Activated CD4-positive, CD25-positive, alpha-beta regulatory T cell treated with anti-CD3 and anti-CD28 coated beads, Interleukin-2, amount 50 U/mL, for 16 hours (primary cell): ENCODE measurements at regions not wholly inside any gene's neighbourhood (a gene's known extent, or its start where the extent isn't known, plus 50 kb on each side); places are given as distances from the start of the nearest gene placed in this dataset.

Experiments
- DNase-seq: peaks from one replicate; pipeline ENCODE4 v3.0.0-alpha.2; 2020; ENCODE audit warnings: low read depth, low spot score

DNA sequence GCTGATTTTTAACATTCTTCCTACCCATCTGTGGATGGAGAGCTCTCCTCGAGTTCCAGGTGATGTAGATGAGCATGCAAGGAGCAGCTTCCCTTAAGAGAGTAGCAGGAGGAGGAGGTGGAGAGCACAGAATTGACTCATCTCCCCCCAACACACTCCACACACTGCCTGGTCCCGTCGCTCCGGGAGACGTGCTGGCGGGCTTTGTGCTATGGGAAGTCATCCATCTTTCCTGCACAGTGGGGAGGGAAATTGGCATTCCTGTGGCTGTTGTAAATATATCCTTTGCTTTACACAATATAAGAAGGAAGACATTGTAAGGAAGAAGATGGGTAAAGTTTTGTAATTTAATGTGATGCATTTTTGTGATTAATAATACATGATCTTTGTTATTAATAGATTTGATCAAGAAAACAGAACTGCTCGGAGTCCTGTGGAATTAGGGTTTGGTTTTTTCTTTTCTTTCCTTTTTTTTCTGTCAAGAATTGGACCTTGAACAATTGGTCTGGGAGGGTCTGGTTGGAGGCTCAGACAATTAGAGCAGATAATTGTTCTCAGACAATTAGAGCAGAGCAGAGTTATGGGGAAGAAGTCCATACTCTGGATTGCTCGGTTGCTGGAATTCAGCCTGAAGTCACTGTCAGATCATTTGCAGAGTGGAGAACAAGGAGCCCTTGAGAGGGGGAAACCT lies 297.8 kb downstream of the GADD45G start:
- no peak for DNase-seq

DNA sequence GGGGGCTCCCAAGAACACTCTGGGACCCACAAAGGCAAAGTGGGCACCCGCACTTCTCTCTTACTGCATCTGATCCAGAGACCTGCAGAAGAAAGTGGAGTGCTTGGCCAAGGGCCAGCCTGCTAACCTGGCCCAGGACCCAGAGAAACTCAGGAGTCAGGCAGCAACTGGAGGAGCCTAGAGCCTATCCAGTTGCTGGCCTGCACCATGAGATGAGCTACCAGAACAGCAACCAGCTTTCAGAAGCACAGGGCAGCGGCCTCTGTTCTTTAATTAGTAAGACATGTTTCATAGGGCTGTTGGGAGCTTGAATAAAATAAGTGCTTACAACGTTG lies 298.3 kb downstream of the GADD45G start:
- no peak for DNase-seq

DNA sequence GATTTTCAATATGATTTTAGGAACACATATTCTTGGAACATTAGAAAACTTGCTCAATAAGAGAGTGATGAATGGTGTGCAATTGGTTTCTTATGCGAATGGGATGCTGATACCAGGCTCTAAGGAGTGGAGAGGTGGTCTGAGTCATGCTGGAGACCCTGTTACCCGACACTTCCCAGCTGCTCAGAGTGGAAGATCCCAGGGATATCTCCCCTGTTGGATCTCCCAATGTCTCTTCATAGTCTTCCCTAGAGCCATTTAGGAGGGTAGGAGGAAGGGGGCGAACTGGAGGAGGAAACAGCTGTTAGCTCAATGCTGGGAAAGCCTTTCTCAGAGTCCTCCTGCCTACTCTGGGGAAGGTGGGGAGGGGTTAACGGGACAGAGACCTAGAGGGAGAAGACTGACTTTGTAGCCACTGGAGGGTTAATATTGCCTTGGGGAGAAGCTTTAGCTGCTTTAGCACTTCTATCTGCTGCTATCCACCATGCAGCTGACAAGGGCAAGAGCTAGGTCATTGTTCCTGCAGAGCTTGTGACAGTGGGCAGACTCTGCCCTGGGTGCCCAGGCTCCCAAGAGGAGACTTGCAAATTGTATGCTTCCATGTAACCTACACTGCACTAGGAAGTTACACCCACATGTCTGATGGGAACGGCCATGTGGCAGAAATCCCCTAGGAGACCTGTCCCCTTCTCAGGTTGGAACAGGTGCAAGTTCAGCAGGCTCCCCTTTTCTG lies 301.0 kb downstream of the GADD45G start:
- DNase-seq: no peak

DNA sequence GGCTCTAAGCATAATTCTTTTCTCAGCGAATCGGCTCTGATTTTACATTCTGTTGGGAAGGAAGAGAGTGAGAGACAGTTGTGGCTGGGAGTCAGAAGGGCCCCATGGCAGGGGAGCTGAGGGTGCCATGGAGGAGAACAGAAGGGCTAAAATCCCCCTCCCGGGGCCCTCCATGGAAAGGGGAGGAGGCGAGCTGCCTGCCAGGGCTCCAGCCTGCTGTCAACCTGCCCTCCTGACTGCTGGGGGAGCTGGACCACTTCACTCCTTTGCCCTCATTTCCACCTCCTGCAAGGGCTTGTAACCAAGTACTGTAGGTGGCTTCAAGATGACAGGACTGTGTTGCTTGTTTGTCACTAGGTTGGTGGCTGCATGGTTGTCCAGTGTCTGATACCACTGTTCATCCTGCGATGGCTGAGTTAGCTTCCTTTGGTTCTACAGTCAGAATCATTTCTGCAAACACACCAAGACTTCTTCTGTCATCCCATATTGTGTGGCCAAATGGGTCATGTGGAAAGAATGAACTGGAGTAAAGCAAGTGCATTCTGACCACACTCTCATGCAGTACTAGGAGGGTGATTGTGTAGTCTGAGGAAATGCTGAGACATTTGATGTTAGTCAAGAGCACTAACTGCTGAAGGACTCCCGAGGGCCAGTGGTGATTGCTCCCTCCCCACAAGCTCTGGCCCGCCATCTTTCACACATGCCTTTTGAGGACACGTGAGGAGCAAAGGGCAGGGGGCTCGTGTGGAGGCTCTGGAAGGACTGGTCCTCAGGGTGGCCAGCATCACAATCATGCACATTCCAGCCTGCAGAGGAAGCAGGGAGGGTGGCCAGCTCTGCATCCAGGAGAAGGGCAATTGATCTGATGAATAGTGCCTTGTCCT lies 307.2 kb downstream of the GADD45G start:
- DNase-seq: no peak

DNA sequence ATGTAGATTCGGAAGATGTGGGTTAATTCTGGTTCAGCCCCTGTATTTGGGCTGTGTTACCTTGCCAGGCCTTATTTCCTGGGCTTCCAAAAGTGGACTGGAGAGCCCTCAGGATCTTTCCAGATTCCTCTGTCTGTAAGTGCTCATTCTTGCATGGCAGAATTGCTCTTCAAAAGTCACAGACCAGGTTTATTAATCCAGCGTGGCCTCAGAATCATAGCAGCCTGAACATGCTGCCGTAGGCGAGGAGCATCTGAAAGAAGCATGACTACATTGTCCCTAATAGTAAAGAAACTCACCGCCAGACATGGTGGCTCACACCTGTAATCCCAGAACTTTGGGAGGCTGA lies 307.8 kb downstream of the GADD45G start:
- DNase-seq: no peak

DNA sequence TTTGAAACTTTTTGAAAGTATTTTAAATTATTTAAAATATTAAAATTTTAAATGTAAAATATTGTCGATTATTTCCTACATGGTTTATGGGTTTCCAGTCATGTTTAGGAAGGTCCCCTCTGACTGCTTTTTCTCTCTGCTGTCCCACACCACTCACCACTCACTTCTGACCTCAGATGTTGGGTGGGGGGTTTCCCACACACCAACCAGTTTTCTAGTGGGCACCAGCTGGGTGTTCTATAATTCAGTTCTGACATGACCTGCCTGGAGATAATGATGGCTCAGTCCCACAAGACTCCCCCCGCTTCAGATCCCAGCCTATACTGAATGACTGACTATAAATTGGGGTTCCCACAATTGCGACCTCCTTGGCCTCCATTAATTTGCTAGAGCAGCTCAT lies 310.4 kb downstream of the GADD45G start:
- no peak for DNase-seq

DNA sequence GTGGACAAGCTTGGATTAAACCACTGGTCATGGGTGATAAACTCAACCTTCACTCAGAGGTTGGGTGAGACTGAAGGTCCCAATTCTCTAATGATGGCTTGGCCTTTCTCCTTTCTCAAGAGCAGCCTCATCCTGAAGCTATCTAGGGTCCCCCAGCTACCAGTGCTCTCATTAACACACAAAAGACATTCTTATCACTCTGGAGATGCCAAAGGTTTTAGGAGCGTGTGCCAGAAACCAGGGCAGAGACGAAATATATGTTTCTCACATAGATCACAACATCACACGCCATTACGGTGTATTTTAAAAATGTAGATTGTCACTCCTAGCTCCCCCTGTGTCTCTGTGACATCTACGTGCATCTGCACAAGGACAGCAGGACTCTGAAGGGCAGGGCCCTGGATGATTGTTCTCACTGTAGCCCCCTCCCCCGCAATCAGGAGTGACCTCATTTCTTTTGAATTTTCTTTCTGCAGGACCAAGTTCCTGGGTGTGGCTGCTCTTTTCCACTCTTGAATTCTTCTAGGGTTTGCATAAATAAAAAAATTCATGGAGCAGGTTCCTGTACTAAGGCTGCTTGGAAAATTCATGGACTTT lies 311.3 kb downstream of the GADD45G start:
- DNase-seq: no peak

DNA sequence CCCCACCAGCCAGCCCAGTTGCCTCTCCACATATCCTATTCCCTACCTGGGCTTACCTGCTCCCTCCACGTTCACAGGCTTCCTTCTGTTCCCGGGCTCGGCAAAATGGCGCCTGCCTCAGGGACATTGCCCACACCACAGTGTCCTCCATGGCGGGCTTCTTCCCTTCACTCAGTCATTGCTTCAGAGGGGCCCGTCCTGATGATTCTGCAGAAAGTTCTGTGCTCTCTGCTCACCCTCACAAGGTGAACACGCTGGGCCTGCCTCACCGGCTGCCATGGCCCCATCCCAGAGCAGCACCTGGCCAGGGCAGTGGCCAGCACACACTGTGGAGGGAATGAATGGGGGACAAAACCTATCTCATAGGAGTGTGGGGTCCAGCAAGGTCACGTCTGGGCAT lies 313.0 kb downstream of the GADD45G start:
- DNase-seq: no peak

DNA sequence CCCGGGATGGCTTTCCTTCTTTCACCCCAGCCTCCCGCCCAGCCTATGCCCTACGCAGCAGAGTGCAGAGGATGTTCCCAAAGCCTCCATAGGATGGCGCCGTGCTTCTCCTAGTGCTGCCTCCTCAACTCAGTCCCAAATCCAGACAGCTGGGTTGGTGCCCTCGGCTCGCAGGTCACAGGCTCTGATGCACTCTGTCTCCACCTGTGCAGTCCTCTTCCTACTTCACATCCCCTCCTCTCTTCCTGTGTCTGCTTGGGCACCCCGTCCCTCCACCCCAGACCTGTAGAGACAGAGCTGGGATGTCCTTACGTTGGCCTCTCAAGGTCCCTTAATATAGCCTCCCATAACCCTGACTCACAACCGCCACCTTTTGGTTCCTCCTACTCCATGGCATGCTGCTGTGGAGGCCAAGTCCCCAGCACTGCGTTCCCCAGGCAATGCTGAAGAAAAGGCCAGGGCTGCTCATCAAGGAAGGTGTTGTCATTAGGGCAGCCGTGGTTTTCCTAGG lies 314.4 kb downstream of the GADD45G start:
- no peak for DNase-seq

DNA sequence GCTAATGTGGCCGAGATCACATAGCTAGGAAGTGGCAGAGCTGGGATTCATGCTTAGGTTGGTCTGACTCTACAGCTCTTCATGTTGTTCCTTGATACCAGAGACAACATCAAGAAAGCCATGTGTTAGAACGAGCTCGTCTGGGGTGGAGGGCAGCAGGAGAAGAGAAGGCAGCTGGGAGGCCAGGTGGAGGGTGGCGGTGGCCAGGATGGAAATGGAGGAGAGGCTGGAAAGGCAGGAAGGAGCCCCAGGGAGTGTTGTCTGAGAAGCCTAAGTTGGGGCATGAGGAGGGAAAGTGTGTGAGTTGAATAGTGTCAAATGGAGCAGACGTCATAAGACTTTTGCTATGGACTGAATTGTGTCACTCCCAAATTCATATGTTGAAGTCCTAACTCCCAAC lies 315.3 kb downstream of the GADD45G start:
- DNase-seq: no peak

DNA sequence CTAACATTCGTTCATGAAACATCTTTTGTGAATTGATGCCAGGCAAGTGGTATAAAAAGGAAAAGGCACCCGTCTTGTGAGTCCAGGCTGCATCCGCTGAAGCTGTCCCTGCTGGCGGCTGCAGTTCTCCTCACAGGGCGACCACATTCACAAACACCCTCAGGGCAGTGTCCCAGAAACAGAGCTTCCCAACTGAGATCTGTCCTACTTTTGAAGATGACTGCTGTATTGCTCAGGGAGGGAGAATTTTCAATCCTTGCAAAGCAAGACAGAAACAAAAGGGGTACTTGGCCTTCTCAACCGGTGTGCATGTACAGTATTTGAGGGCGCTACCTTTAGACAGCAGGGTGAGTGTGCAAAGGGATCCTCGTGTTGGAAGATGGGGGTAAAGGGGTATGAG lies 316.1 kb downstream of the GADD45G start:
- DNase-seq: no peak

DNA sequence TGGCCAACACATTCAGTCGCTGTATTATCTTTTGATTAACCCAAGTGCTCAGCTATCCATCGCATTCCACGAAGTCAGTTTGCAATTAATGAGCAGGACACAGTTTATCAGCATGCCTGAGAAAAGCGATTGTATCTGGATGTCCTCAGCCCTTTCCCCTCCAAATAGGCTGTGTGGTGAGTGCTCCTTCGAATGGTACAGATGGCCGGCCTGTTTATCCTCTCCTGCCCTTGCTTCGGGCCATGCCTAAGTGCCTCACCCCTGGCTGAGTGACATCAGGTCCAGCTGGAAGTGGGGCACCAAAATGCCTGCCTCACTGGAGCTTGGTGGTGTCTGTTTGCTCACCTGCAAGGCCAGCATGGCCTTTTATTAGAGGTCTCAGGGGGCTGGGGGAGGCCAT lies 317.3 kb downstream of the GADD45G start:
- no peak for DNase-seq

DNA sequence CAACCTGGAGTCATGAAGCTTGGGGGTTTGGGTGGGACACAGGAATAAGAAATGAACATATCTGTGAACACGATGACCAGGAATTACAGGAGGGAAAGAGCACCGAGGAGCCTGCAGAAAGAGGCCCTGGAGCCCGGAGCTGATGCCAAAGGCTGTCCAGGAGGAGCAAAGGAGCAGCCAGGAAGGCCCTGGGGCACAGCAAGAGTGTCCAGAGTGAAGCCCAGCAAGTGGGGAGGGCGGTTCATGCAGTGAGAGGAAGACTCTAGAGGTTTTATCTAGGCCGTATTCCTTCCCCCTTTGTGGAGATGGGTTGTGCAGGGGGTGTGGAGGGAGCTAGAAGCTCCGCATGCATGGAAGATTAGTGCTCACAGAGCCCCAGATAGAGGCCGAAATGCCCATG lies 318.4 kb downstream of the GADD45G start:
- DNase-seq: no peak

DNA sequence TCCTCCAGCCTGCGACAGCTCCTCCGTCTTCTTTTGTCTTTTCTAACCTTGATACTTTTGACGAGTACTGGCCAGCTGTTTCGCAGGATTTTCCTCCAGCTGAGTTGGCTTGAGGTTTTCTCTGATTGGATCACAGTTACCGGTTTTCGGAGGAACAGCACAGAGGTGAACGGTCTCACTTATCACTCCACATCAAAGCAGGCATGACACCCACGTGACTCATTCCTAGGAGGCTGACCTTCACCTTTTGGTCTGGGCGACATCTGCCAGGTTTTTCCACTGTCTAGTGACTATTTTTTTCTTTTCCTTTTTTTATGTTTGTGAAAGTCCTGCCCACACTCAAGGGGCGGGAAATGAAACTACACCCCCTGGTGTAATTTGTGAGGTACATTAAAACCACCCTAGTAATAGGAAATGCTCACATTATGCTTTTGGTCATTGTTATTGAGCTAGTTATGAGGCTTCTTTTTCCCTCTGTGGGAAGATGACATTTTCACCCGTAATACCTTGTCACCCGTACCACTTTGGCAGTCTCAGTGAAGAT lies 319.2 kb downstream of the GADD45G start:
- DNase-seq: no peak

DNA sequence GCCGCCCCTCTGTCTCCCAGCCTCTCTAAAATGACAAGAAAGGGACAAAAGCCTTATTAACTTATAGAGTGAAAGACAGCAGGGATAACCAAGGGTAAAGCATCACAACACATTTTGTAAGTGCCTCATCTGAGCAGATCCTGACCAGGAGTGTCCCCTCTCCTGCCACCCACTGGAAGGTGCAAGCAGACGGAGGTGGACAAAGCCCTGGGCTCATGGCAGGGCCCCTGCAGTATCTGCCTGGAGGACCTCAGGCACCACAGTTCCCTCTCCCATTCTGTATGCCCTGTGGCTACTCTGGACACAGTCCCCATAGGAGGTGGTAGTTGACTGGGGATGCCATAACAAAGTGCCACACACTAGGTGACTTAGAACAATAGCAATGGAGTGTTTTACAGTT lies 319.8 kb downstream of the GADD45G start:
- no peak for DNase-seq

DNA sequence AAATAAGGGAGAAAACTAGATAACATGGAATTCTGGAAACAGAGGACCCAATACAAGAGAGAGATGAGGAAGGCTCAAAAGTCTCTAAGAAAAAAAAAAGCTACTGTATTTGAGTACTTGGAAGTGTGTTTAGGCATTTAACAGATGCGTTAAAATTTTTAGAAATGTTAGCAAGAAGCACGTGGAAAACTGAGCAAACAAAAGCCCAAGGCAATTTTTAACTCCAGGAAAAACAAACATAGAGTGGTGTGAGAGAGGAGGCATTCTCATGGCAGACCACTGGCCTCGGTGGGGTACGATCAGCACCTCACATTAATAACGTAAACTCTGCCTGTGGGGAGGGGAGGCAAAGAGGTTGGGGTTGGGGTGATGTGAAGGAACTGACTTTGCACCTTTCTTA lies 321.4 kb downstream of the GADD45G start:
- DNase-seq: no peak

DNA sequence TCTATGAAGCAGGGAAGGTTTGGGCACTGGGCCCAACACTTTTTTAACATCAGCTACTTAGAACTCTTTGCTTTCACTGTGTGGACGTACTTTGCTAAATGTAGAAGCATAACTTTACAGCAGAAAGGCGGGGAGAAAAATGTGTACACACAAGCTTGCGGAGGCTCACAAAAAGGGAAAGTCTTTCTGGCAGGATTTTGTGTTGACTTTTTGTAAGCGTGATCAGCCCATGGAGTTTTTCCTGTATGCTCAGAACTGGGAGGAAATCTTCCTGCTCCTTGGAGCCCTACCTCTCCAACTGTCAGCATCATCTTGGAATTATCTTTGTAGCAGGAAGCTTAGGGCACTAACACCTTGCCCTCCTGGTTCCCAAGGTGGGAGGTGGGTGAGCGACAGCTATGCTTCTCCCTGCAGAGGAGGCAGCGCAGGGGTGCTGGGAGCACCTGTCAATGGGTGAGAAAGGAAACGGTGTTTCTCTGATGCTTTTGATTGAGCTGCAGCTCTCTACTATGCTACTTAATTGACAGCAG lies 321.9 kb downstream of the GADD45G start:
- DNase-seq: no peak

DNA sequence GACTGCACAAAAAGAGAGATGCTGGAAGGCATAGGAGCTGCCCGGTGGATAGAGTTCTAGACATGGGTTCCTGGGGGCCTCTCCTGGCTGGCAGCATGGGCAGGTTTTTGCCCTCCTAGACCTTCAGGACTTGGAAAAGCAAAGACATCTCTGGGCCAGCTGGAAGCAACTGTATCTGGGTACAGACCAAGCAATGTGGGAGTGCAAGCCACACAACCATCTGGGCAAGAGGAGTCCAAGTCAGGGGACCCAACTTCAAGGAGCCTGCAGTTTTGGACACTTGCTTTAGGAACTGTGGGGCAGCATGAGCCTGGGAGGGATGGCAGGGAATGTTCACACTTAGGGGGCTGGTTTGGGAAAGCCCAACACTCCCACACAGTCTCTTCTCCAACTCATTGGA lies 323.3 kb downstream of the GADD45G start:
- DNase-seq: no peak

DNA sequence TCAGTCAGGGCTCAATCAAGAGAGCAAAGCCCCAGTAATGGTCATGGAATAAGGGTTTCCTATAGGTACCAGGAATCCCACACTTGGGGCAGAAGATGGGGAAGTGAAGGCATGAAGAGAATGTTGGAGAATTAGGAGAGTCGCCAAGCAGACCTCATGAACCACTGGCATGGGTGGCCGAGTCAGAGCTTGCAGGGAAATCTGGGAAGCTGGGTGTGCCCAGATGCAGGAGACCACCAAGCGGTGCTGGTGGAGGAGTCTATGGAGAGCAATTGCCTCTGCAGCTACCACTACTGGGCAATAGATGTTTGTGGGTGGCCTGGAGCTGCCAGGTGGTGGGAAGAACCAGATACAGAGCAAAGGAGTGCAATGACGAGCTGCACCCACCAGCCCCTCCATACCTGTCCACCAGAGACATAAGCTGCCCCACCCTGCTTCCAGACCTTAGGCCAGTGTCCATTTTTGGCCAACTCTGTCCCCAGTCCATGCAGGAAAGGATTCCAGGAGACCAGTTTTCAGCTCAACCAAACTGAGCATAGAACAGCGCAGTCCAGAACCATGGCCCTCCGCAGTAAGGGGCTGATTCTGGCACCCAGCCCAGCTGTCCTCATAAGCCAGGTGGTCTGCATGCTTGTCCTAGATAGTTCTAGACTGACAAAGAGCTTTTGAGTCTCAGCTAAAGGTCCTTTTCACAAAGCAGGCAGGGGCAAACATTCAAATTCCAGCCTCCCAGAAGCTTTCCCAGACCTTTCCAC lies 323.9 kb downstream of the GADD45G start:
- DNase-seq: no peak

DNA sequence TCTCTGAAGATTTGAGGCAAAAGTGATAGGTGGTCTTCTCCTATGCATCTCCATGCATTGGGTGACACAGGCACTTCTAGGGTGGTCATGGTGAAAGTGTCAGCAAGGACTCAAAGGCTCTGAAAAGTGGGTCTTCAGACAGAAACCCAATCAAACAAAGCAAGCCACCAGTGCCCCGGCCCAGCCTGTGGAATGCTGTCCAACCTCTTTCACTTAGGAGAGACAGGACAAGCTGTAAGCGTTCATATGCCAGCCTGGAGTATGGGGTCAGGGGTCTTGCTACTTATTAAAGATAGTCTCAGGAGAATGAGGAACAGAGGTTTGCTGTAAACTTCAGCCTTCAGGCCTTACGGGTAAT lies 324.5 kb downstream of the GADD45G start:
- DNase-seq: no peak
